ENCODE measurements at regions not wholly inside any gene's neighbourhood (a gene's known extent, or its start where the extent isn't known, plus 50 kb on each side); places are given as distances from the start of the nearest gene placed in this dataset.

GRCh38 chr16:61228371-61228770, 807.9 kb downstream of the CDH8 start:
- no peak for DNase-seq (ENCODE audit: low read depth)
- in situ Hi-C loops (cut with HindIII; ENCODE audit: low sequenced_read_pairs) = no loop called here
- TF ChIP-seq CTCF (IDR thresholded peaks at IDR 0.05; ENCODE audit: low read depth, low read length, missing control alignments) = no peak
- no peak overlapping the region for H3K4me3 ChIP-seq (ENCODE audit: low read depth, low read length)

GRCh38 chr16:61215605-61216004, 820.6 kb downstream of the CDH8 start:
- no peak for TF ChIP-seq CTCF (IDR thresholded peaks at IDR 0.05; ENCODE audit: low read depth, low read length, missing control alignments)
- no peak overlapping the region for H3K4me3 ChIP-seq (ENCODE audit: low read depth, low read length)
- DNase-seq (ENCODE audit: low read depth) = no peak
- in situ Hi-C loops (cut with HindIII; ENCODE audit: low sequenced_read_pairs) = no loop called here

GRCh38 chr16:61214780-61215179, 821.5 kb downstream of the CDH8 start:
- in situ Hi-C loops (cut with HindIII; ENCODE audit: low sequenced_read_pairs) = no loop called here
- no peak for DNase-seq (ENCODE audit: low read depth)
- no peak for TF ChIP-seq CTCF (IDR thresholded peaks at IDR 0.05; ENCODE audit: low read depth, low read length, missing control alignments)
- no peak overlapping the region for H3K4me3 ChIP-seq (ENCODE audit: low read depth, low read length)

GRCh38 chr16:61210076-61210475, 826.2 kb downstream of the CDH8 start:
- in situ Hi-C loops (cut with HindIII; ENCODE audit: low sequenced_read_pairs) = no loop called here
- no peak for TF ChIP-seq CTCF (IDR thresholded peaks at IDR 0.05; ENCODE audit: low read depth, low read length, missing control alignments)
- DNase-seq (ENCODE audit: low read depth) = no peak
- H3K4me3 ChIP-seq (ENCODE audit: low read depth, low read length) = no peak overlapping the region

- DNase-seq (ENCODE audit: low read depth) = no peak
- TF ChIP-seq CTCF (IDR thresholded peaks at IDR 0.05; ENCODE audit: low read depth, low read length, missing control alignments) = no peak
- in situ Hi-C loops (cut with HindIII; ENCODE audit: low sequenced_read_pairs) = no loop called here
- no peak overlapping the region for H3K4me3 ChIP-seq (ENCODE audit: low read depth, low read length)
Measured at GRCh38 chr16:61195006-61195405, 841.2 kb downstream of the CDH8 start.

GRCh38 chr16:61194573-61194972, 841.7 kb downstream of the CDH8 start:
- no peak for DNase-seq (ENCODE audit: low read depth)
- in situ Hi-C loops (cut with HindIII; ENCODE audit: low sequenced_read_pairs) = no loop called here

More at GRCh38 chr16:61194573-61194972, 841.7 kb downstream of the CDH8 start:
- no peak overlapping the region for H3K4me3 ChIP-seq (ENCODE audit: low read depth, low read length)
- no peak for TF ChIP-seq CTCF (IDR thresholded peaks at IDR 0.05; ENCODE audit: low read depth, low read length, missing control alignments)
